GM12873 (cell line): ENCODE measurements at regions not wholly inside any gene's neighbourhood (a gene's known extent, or its start where the extent isn't known, plus 50 kb on each side); places are given as distances from the start of the nearest gene placed in this dataset.

Source experiments
- CTCF ChIP-seq: IDR thresholded peaks from 2 replicates; pipeline ENCODE4 v1.5.1; 2012; ENCODE audit warnings: low read depth, mild to moderate bottlenecking, moderate library complexity, low read length, control low read depth; ENCODE audit not compliant: insufficient read depth; ENCODE audit errors: missing control alignments

- TF ChIP-seq CTCF: no peak
These were observed 93.3 kb upstream of the CALM2 start for GRCh38 chr2:47269316-47270232.

- no peak for TF ChIP-seq CTCF
These were observed 91.4 kb upstream of the CALM2 start for GRCh38 chr2:47267711-47268086.

- no peak for TF ChIP-seq CTCF
These were observed 90.8 kb upstream of the CALM2 start for GRCh38 chr2:47266939-47267710.

GRCh38 chr2:47265751-47266231 lies 89.5 kb upstream of the CALM2 start:
- no peak for TF ChIP-seq CTCF

- no peak for TF ChIP-seq CTCF
These were observed 88.8 kb upstream of the CALM2 start for GRCh38 chr2:47265158-47265557.

GRCh38 chr2:47264686-47265085 lies 88.4 kb upstream of the CALM2 start:
- no peak for TF ChIP-seq CTCF

GRCh38 chr2:47264143-47264542 lies 87.8 kb upstream of the CALM2 start:
- no peak for TF ChIP-seq CTCF
